Tibial artery (tissue), 4 donors: ENCODE measurements at regions not wholly inside any gene's neighbourhood (a gene's known extent, or its start where the extent isn't known, plus 50 kb on each side); places are given as distances from the start of the nearest gene placed in this dataset.

Experiments
- DNase-seq, 2 donors: peaks; one replicate each; pipeline ENCODE4 v3.0.0-alpha.2; 2019
- H3K27ac ChIP-seq, 2 donors: fragments of 200-600 bp; sonication (generic) in 1 of 2; 1 replicate in 1 of 2; 2 replicates in 1 of 2; pipeline ENCODE4 v1.5.1; 2018 to 2019; ENCODE audit warnings: mild to moderate bottlenecking in 1 of 2
- H3K27me3 ChIP-seq, 2 donors: fragments of 200-600 bp; sonication (generic) in 1 of 2; one replicate each; pipeline versions ENCODE4 v1.5.1 to v1.6.0; 2016 to 2019
- H3K36me3 ChIP-seq, 3 donors: fragments of 200-600 bp; sonication (generic) in 2 of 3; one replicate each; pipeline ENCODE4 v1.5.1; 2016 to 2019; ENCODE audit warnings: mild to moderate bottlenecking in 2 of 3
- H3K4me1 ChIP-seq, 4 donors: fragments of 200-600 bp; sonication (generic) in 2 of 4; 1 replicate in 3 of 4; 2 replicates in 1 of 4; pipeline ENCODE4 v1.5.1; 2016 to 2019
- H3K4me3 ChIP-seq, 2 donors: fragments of 200-600 bp; sonication (generic) in 1 of 2; 1 replicate in 1 of 2; 2 replicates in 1 of 2; pipeline ENCODE4 v1.5.1; 2018 to 2019; ENCODE audit warnings: mild to moderate bottlenecking in 2 of 2
- H3K9me3 ChIP-seq, 3 donors: fragments of 200-600 bp; sonication (generic) in 1 of 3; one replicate each; pipeline ENCODE4 v1.5.1; 2016 to 2019
- CTCF ChIP-seq, 2 experiments: fragments of 200-600 bp in 1 of 2; fragments of 450-650 bp in 1 of 2; IDR thresholded peaks; one replicate each; pipeline ENCODE4 v1.5.1; 2017 to 2019; ENCODE audit warnings: antibody characterized with exemption in 2 of 2, mild to moderate bottlenecking in 1 of 2, moderate library complexity in 1 of 2
- intact Hi-C: fragments of 100-400 bp; cut with DNase I; formaldehyde crosslinking; loops from one replicate; pipeline ENCODE4 v1.15.0; 2023; ENCODE audit warnings: low total_unique reads

GRCh38 chr12:41910578-41911320 is 233.9 kb downstream of the GXYLT1 start:
- no peak for TF ChIP-seq CTCF (IDR thresholded peaks at IDR 0.05)
- no peak overlapping the region for H3K4me3 ChIP-seq
- H3K4me1 ChIP-seq, result no peaks in the 10 kb centered on the region
- no peaks in the 10 kb centered on the region for H3K27me3 ChIP-seq
- H3K9me3 ChIP-seq, result no peaks in the 10 kb centered on the region
- no peaks in the 10 kb centered on the region for H3K36me3 ChIP-seq
- H3K27ac ChIP-seq, result no peak overlapping the region
- intact Hi-C loops, result no loop called here
- no peak for DNase-seq

- H3K4me3 ChIP-seq, result no peak overlapping the region
- H3K9me3 ChIP-seq, result no peaks in the 10 kb centered on the region
- H3K27me3 ChIP-seq, result no peaks in the 10 kb centered on the region
- no peak for TF ChIP-seq CTCF (IDR thresholded peaks at IDR 0.05)
- no peak for DNase-seq
- no peak overlapping the region for H3K27ac ChIP-seq
- intact Hi-C loops, result no loop called here
- H3K36me3 ChIP-seq, result no peaks in the 10 kb centered on the region
- H3K4me1 ChIP-seq, result no peaks in the 10 kb centered on the region
These were observed 236.5 kb downstream of the GXYLT1 start for GRCh38 chr12:41908206-41908605.

- H3K4me1 ChIP-seq, result no peaks in the 10 kb centered on the region
- no peak for TF ChIP-seq CTCF (IDR thresholded peaks at IDR 0.05)
- intact Hi-C loops, result no loop called here
- no peak overlapping the region for H3K4me3 ChIP-seq
- no peak overlapping the region for H3K27ac ChIP-seq
- H3K36me3 ChIP-seq, result no peaks in the 10 kb centered on the region
- no peak for DNase-seq
- H3K9me3 ChIP-seq, result no peaks in the 10 kb centered on the region
- no peaks in the 10 kb centered on the region for H3K27me3 ChIP-seq
These were observed 237.1 kb downstream of the GXYLT1 start for GRCh38 chr12:41907550-41907949.

GRCh38 chr12:41907021-41907420 is 237.7 kb downstream of the GXYLT1 start:
- no peaks in the 10 kb centered on the region for H3K9me3 ChIP-seq
- H3K27ac ChIP-seq, result no peak overlapping the region
- DNase-seq, result no peak
- H3K27me3 ChIP-seq, result no peaks in the 10 kb centered on the region
- no peak overlapping the region for H3K4me3 ChIP-seq
- intact Hi-C loops, result no loop called here
- TF ChIP-seq CTCF (IDR thresholded peaks at IDR 0.05), result no peak
- H3K36me3 ChIP-seq, result no peaks in the 10 kb centered on the region
- no peaks in the 10 kb centered on the region for H3K4me1 ChIP-seq

- Histone ChIP-seq H3K36me3 (no peaks in the 10 kb centered on the region), H3K9me3 (no peaks in the 10 kb centered on the region), H3K27me3 (no peaks in the 10 kb centered on the region), H3K27ac (no peak overlapping the region), H3K4me3 (no peak overlapping the region), H3K4me1 (no peaks in the 10 kb centered on the region)
- intact Hi-C loops, result no loop called here
- TF ChIP-seq CTCF (IDR thresholded peaks at IDR 0.05), result no peak
- no peak for DNase-seq
These were observed 238.8 kb downstream of the GXYLT1 start for GRCh38 chr12:41905759-41906297.
